NCI-H2081 treated with DMSO at 0.1 percent for 48 hours (cell line): ENCODE measurements at regions not wholly inside any gene's neighbourhood (a gene's known extent, or its start where the extent isn't known, plus 50 kb on each side); places are given as distances from the start of the nearest gene placed in this dataset.

ENCODE experiments used
- DNase-seq: peaks from one replicate; lab custom pipeline; 2025; lab: John Stamatoyannopoulos, UW

DNA sequence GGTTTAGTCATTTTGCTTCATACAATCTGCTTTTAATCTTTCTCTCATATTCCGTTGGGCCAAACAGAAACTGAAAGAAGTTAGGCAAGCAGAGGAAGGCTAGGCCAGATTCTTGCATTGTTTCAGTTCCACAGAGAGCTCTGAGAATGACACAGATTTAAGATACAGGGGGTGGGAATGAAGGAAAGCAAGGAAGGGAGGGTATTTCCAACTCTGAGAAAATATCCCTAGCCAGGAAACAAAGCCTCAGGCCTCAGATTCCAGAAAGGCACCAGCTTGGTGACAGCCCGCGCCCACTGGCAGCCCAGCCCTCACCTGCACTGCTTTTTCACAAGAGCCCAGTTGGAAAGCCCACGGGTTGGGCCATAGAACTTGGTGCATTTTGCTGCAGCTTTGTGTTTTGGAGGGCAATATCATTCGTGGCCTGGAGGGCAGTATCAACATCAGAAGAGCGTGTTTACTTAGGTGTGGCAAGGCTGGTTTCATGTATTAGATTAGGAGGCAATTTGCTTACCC, 63.5 kb downstream of the ENC1 start:
- no peak for DNase-seq

DNA sequence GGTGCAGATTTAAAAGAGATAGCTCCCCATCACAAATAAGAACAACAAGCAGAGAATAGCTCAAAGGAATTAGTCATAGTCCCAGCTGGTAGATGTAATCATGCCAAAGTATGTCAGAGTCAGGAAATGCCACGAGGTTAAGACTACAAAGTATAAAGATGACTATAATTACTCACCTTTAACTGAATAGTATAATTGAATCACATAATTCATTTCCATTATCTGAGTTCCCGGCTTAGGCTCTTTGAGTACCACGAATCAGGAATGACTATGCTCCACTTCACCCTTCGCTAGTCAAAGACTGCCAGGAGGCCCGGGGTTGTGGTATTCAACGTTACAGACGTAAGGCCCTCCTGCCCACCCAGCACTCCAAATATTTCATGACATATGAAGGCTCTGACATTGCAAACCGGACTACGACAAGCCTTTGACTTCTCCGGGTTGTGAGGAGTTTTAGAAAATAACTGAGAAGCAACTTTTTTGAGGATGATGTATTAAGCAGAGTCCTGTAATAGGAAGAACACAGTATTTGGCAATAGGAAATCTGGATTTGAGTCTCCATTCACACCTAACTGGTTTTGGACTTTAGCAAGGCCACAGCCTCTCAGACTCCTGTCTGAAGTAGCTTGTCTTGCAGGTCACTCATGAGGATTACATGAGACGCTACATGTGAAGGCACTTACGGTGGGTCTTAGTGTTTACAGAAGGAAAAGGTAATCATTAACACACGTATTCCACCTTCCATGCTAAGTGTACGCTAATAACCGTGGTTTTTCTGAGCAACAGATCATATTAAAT, 64.6 kb downstream of the ENC1 start:
- no peak for DNase-seq

DNA sequence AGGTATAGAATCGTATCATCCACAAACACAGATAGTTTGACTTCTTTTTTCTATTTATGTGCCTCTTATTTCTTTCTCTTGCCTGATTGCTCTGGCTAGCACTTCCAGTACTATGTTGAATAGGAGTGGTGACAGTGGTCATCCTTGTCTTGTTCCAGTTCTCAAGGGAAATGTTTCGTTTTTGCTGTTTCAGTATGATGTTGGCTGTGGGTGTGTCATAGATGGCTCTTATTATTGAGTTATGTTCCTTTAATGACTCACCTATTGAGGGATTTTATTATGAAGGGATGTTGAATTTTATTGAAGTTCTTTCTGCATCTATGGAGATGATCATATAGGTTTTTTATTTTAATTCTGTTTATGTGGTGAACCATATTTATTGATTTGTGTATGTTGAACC, 70.3 kb downstream of the ENC1 start:
- DNase-seq: no peak

DNA sequence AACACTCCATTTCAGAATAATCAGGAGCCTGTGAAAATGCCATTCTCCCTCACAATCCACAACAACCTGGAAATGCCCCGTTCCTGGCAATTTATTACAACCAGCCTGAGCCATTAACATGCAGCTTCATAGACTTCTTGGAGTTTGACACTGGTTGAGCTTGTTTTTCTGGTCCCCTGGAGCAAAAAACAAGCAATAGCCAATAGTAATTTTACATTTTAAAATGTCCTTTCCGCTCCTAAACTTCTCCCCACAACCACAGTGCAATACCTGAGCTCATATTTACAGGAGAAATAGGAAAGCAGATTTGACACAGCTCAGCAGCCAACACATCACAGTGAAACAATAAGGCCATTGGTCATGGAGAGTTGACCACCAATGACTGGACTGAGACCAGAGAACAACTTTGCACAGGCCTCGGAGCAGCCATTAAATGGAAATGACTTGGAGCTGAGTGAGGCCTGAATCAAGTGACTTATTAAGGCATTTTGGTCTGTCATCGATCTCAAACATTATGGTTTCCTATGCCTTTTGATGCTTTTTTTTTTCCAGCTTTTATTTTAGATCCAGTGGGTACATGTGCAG, 73.0 kb downstream of the ENC1 start:
- DNase-seq: no peak

DNA sequence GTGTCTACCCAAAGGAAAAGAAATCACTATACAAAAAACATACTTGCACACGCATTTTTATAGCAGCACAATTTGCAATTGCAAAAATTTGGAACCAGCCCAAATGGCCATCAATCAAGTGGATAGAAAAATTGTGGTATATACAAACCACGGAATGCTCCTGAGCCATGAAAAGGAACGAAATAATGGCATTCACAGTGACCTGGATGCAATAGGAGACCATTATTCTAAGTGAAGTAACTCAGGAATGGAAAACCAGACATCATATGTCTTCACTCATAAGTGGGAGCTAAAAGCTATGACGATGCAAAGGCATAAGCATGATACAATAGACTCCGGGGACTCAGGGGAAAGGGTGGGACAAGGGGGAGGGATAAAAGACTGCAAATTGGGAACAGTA, 78.4 kb downstream of the ENC1 start:
- DNase-seq: no peak

DNA sequence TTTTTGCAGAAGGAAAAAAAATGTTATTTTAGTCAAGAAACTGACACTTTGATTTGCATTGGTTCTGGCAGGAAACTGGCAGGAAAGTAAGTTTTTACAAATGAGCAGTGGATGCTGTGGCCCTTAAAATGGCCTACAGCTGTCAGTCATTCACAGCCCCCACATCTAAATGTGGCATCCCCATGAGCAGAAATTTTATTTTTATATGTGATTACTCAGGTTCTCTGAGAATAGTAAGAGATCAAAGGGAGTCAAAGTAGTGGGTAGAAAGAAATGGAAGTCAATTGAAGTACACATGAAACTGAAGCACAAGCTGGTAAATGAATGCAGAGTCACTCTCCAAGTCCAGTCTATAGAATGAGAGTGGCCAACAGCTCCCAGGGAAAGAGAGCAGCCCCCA, 80.3 kb downstream of the ENC1 start:
- DNase-seq: no peak

DNA sequence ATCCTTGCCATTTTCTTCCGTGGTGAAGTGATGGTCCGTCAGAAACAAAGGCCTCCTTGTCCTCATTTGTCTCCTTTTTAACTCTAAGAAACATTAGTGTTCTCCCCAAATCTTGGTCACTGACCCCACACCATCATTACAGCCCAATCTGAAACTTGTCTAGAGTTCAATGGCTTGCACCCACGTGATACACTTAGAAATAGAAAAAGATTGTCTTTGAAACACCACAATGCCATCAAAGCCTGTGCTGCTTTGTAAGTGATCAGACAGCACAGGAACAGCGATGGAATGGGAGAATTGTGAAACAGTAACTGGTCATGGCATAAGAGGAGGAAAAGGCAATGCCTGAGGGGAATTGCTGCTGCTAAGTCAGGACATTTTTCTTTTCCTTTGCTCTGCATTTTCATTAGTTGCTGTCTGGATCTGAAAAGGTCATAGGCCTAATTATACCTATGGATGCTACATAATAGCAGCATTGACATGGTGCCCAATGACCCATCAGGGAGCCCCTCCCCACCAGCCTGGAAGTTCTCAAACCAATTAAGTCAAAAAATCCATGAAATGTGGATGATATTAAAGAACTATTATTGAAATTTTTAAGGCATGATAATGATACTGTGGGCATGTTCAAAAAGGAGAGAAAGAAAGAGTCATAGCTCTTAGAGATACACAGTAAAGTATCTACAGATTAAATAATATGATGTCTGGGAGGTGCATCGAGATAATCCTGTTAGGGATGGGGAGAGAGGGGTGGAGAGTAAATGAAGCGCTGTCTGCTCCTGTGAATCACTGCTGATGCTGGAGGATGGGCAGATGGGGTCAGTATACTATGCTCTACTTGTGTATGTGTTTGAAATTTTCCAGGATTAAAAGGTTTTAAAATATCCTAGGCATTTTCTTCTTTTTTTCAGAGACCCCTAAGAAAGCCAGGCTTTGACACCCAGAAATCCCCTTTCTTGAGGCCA, 83.6 kb downstream of the ENC1 start:
- DNase-seq: no peak

DNA sequence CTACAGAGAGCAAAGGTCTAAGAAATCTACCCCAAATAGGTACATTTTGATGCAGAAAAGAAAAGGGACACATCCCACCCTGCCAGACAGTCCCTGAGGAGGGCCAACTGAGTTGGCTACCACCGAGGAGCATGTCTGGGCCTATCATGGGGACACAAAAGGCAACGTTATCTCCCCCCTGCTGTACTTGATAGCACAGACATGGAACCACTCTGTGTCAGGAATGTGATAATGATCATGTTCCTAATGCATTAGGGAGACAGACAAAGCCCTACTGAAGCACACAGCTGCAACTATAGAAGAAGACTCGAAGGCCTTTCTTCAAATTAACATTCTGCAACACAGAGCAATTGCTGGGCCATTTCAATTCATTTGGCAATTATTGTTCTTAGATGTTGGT, 84.5 kb downstream of the ENC1 start:
- DNase-seq: no peak

DNA sequence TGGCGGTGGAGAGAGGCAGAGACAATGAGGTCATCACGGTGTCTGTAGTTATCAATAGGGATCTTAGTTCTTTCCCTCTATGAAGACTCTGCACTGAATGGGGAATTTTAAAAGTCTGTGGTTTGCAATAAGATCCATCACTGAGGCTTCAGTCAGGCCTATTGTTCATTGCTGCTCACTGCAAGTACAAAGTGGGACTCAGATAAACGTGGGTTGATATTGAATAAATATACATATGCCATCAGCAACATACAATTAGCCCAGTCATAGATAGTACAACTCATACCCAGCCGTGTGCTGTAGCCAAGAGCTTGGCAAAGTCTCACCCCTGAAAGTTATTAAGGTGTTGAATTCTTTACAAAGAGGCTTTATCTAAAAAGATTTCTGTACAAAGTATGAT, 88.4 kb downstream of the ENC1 start:
- DNase-seq: no peak

DNA sequence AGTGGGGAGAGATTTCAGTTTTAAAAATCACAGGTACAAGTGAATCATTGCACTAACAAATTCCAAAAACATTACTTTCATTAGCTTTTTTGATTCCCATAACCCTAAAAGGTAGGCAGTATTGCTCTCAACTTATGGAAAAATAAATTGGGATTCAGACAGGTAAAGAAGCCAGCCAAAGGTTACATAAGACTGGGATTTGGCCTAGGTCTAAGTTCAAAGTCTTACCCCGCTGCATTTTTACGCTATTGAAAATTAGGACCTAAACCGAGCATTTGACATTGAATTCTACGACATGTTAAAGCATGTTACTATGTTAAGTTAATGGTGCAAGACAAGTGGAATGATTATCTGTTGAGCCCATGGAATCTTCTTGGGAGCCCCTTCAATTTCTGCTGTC, 89.6 kb downstream of the ENC1 start:
- DNase-seq: no peak

DNA sequence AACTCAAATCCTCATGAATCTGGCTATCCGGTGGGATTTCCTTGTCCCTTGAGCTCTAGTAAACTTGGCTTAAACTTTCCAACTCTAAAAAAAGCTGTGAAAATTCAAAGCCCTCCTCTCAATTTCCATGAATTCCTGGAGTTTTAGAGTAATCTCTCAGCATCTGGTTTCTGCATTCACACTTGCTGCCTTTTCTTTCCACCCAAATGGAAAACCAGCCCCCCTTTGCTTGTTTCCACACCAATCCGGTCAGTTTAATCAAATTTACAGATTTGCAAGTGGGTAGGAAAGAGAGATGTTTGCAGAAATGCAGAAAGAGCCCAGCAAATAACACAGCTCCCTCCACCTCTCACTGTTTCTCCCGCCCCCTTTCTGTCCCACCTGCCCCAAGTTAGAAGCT, 91.1 kb downstream of the ENC1 start:
- no peak for DNase-seq

DNA sequence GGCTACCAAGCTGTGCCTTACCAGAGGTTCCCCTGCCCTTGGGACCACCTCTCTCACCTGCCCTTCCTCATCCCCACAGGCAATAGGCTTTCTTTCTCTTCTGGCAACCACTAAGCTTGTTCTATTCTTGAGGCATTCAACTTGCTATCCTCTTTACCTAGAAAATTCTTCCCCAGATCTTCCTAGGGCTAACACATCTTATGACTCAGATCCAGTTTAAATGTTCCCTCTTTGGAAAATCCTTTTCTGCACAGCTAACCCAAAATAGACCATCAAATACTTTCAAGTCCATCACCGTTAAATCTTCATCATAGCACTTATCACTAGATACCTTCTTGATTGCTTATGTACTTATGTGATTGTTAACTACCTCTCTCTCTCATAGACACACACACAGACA, 93.7 kb downstream of the ENC1 start:
- DNase-seq: no peak

DNA sequence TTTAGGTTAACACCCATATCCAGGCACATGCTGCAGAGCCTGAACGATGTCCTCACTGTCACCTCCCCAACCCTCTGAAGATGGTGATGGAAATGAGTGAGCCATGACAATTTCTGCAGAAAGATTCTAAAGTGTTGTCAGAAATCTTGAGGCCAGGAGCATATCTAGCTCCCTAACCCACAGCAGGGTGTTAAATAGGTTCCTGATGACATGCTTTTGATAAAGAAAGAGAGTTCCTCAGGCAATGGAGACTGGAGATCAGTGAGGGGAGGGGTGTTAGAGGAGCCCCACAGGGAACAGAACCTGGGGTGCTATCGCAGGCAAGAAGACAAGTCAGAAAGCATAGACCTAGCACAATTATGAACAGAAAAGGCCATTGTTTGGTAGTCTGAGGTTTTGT, 95.7 kb downstream of the ENC1 start:
- no peak for DNase-seq

DNA sequence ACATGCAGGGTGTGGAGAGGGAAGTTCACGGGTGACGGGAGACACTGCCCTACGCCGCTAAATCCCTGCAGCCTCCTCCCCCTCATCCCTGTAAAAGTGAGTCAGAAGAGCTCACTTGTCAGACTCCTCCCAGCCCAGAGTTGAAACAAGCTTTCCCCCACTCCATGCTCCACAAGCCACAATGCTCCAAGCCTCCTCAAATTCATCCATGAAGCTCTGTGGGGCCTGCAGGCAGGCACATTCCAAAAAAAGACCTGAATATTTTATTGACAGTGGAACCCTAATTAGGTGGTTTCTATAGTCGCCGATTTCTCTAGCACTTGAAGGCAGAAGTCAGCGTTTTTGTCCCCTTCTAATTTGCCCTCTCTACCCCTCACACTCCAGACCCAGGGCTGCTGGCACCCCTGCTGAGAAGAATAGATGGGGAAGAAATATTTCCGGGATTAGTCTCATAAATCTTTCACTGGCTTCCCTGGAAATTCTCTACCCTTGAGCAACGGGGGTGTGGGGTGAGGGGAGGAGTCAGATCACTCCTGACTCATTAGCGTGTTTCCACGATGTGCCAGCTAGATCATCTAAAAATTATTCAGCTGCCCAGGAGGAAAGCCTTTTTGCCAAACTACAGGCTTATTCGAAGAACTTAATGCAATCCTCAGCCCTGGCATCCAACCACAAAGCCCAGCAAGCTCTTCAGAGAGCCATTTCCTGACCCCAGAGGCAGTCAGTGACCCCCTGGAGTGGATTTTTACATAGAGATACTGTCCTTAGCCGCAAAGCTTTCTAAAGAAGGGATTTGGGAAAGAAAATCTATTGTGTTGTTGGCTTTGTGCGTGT, 97.1 kb downstream of the ENC1 start:
- DNase-seq: no peak

DNA sequence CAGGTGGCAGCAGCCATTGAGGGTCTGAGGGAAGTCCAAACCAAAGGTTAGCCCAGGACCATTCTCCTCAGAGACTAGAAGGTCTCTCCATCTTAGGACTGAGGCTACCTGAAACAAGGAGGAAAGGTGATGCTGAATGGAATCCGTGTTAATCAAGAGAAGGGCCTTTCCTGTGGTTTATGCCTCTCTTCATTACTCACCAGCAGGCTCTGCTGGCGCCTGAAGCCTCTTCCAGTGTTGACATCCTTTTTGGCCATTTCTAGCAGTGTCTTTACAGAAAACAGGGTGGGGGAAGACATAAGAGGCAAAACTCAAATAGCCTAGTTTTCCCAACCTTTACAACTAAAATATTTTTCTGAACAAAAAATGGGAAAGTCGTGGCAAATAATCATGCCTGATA, 98.0 kb downstream of the ENC1 start:
- DNase-seq: no peak

DNA sequence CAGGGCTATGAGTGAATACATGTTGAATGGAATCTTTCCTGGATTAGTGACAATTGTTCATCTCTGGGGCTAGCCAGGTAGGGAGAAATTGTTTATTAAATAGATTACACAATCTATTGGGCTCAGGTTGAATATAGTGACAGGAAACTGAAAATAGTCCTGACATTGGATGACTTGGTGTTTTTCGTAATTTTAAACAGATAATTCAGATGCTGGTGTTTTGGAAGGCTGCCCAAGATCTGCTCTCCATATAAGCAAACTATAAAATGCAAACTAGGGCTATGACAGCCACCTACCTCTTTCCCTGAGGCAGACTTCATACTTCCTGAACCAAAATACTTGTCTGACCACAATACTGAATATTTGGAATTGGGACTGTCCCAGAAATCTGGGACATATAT, 99.1 kb downstream of the ENC1 start:
- no peak for DNase-seq

DNA sequence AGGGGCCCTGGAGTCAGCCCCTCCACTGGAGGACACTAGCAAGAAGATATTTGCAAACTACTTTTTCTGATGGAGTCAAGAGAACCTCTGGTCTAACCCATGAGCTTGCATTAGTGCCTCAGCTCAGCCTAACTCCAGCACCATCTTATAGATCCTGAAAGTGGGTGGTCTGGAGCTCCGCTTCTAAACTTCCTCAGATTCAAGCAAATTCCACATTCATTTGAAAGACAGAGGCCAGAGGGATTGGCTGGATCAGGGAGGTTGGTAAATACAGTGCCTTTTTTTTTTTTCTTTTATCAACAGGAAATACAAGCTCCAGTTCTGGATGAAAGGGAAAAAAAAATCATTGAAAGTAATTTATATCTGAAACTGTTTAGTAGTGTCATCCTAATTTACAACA, 99.9 kb downstream of the ENC1 start:
- no peak for DNase-seq

DNA sequence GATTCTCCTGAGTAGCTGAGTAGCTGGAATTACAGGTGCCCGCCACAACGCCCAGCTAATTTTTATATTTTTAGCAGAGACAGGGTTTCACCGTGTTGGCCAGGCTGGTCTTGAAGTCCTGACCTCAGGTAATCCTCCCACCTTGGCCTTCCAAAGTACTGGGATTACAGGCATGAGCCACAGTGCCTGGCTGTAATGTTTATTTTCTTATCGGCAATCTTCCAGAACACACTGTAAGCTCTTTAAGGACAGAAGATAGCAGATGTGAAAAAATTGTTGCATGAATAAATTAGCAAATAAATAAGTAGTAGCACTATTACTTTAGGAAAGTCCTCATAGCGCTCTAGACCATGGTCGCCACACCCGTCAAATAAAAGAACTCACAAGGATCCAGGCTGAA, 100.5 kb downstream of the ENC1 start:
- DNase-seq: no peak

DNA sequence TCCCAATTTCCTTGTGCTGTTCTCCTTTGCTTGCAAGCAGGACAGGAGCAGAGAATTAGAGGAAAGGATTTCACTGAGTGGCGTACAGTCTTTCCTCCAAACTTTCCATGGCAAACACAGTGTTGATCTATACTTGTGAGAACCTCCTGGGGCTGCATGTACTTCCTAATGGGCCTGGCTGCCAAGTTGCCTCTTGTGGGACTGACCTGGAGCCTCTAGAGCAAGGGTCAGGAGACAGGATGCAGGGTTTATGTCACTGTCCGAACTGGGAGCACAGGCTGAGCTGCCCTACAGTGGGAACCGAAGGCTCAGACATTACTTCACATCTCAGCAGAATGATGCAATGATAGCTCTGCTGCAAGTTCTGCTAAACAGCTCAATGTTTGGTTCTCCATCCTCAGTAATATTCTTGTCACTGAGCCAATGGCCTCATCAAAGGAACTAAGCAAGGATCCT, 102.3 kb downstream of the ENC1 start:
- no peak for DNase-seq

DNA sequence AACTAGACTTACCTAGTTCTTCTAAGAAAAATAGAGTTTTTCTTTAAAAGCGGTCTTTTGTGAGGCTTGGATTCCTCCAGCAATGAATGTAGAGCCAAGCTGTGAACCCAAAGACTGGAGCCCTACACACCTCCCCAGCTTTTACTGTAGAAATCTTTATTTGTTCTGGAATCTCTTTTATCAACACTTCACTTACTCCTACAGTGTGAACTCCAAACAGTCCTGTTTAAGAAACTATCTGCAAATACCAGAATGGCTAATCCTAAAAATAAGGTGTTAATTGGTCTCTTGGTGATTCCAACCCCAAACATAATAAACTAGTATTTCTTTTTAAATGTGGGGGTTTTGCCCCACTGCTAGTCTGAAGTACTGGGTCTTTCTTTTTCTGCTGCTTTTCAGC, 103.9 kb downstream of the ENC1 start:
- no peak for DNase-seq

DNA sequence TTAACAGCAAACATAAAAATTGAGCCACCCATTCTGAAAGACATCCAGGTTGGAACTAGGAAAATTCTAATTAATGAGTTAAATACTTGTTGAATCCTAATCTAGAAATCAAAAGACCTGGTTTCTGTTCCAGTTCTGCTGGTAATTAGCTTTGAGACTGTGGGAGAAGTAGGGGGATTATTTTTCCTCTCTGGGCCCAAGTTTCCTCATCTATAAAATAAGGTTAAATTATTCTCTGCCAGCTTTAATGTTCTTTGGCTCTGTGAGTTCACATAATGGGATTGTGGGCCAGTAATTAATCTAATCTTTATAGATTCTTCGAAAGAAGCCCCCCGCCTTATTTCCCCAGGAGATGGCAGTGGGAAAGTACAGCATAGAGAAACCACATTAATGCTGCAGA, 104.6 kb downstream of the ENC1 start:
- DNase-seq: no peak
